ENCODE measurements at regions not wholly inside any gene's neighbourhood (a gene's known extent, or its start where the extent isn't known, plus 50 kb on each side); places are given as distances from the start of the nearest gene placed in this dataset.

DNA sequence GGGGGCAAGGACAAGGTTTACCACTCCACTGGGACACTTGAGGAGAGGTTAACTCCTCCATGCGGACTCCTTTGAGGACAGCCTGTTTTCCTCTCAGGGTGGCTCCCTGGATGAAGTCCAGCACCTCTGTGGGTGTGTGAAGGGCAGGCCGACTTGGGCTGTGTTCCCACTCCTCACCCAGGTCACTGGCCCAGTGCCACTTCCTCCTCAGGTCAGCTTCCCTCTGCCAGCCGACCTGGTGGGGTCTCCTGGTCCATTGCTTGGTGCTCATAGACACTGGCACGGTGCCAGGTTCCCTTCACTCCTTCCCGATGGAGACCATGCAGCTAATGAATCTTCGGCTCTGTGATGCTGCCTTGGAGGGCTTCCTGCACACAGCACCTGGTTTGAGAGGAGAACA lies 146.4 kb upstream of the RTL1 start:
- Mint-ChIP-seq H3K27ac (no peak overlapping the region), H3K36me3 (ENCODE audit: low read depth) (no peaks in the 10 kb centered on the region), H3K4me1 (ENCODE audit: low read depth) (no peaks in the 10 kb centered on the region), H3K4me3 (no peak overlapping the region), H3K9me3 (no peaks in the 10 kb centered on the region), H3K27me3 (peaks cover 2% of the 10 kb centered on the region)
- TF ChIP-seq CTCF (IDR thresholded peaks at IDR 0.05), result no peak
- intact Hi-C loops (cut with micrococcal nuclease), result no loop called here
- ChIA-PET POLR2A (no interaction called here), CTCF (no interaction called here)
- ATAC-seq (no peak), DNase-seq (no peak)

DNA sequence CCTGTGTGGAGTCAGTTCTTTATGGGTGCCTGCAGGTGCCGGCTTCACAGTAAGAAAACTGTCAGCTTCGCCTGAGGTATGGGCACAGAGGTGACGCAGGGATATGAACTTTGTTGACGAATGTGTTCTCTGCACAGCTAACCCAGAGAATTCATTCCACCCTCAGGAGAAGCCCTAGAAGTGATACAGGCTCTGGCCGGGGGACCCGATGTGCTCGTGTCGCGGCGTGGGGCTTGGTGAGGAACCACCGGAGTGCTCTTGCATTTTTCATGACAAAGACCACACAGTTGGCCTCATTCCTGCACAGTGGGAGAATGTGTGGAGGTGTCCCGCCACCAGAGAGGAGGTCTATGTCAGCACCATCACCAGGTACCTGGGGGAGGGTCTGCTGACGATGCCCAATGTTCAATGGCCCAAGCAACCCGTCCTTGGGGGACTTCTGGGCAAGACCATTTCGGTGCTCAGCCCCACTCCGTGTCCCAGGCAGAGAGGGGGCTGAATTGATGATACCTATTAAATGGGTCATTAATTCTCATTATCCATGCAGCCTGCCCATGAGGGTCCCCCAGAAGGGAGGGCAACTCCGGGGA lies 147.5 kb upstream of the RTL1 start:
- Mint-ChIP-seq H3K4me1 (ENCODE audit: low read depth) (no peaks in the 10 kb centered on the region), H3K4me3 (no peak overlapping the region), H3K27ac (no peak overlapping the region), H3K36me3 (ENCODE audit: low read depth) (no peaks in the 10 kb centered on the region), H3K9me3 (no peaks in the 10 kb centered on the region), H3K27me3 (peaks cover 2% of the 10 kb centered on the region)
- DNase-seq (no peak), ATAC-seq (no peak)
- ChIA-PET CTCF (no interaction called here), POLR2A (no interaction called here)
- intact Hi-C loops (cut with micrococcal nuclease), result no loop called here
- no peak for TF ChIP-seq CTCF (IDR thresholded peaks at IDR 0.05)

GRCh38 chr14:101054671-101055070 lies 151.1 kb upstream of the RTL1 start:
- DNase-seq (no peak), ATAC-seq (no peak)
- intact Hi-C loops (cut with micrococcal nuclease), result no loop called here
- Mint-ChIP-seq H3K27ac (no peak overlapping the region), H3K9me3 (peaks cover 5% of the 10 kb centered on the region), H3K36me3 (ENCODE audit: low read depth) (no peaks in the 10 kb centered on the region), H3K4me3 (no peak overlapping the region), H3K27me3 (no peaks in the 10 kb centered on the region), H3K4me1 (ENCODE audit: low read depth) (no peaks in the 10 kb centered on the region)
- ChIA-PET POLR2A (no interaction called here), CTCF (no interaction called here)
- no peak for TF ChIP-seq CTCF (IDR thresholded peaks at IDR 0.05)

- ChIA-PET POLR2A (no interaction called here), CTCF (no interaction called here)
- Mint-ChIP-seq H3K9me3 (peaks cover 5% of the 10 kb centered on the region), H3K36me3 (ENCODE audit: low read depth) (no peaks in the 10 kb centered on the region), H3K4me3 (no peak overlapping the region), H3K27me3 (no peaks in the 10 kb centered on the region), H3K27ac (no peak overlapping the region), H3K4me1 (ENCODE audit: low read depth) (no peaks in the 10 kb centered on the region)
- DNase-seq (no peak), ATAC-seq (no peak)
- no peak for TF ChIP-seq CTCF (IDR thresholded peaks at IDR 0.05)
- intact Hi-C loops (cut with micrococcal nuclease), result no loop called here
Observed at GRCh38 chr14:101055106-101055662, 151.7 kb upstream of the RTL1 start.

GRCh38 chr14:101055776-101056374 lies 152.4 kb upstream of the RTL1 start:
- Mint-ChIP-seq H3K4me3 (no peak overlapping the region), H3K27me3 (no peaks in the 10 kb centered on the region), H3K9me3 (peaks cover 5% of the 10 kb centered on the region), H3K27ac (no peak overlapping the region), H3K36me3 (ENCODE audit: low read depth) (no peaks in the 10 kb centered on the region), H3K4me1 (ENCODE audit: low read depth) (no peaks in the 10 kb centered on the region)
- CTCF ChIA-PET, result no interaction called here
- POLR2A ChIA-PET, result no interaction called here
- no peak for DNase-seq
- no peak for TF ChIP-seq CTCF (IDR thresholded peaks at IDR 0.05)
- no peak for ATAC-seq
- intact Hi-C loops (cut with micrococcal nuclease), result no loop called here
